Activated B cell treated with CpG ODN at 0.5 μM for 24 hours (primary cell): ENCODE measurements at regions not wholly inside any gene's neighbourhood (a gene's known extent, or its start where the extent isn't known, plus 50 kb on each side); places are given as distances from the start of the nearest gene placed in this dataset.

Experiments used
- ATAC-seq: fragments of 200-7000 bp; cut with Tn5 transposase; one replicate; pipeline ENCODE4 v1.10.0; 2021; ENCODE audit warnings: low read depth, mild to moderate bottlenecking, moderate library complexity
- CTCF ChIA-PET: fragments of 350-600 bp; sonication (Branson Sonifier 250); formaldehyde crosslinking; loops from one replicate; lab custom pipeline; 2021; ENCODE audit warnings: antibody characterized with exemption; lab: Charles Lee
- POLR2A ChIA-PET: fragments of 350-600 bp; sonication (Branson Sonifier 250); formaldehyde crosslinking; loops from one replicate; lab custom pipeline; 2021; ENCODE audit warnings: antibody characterized with exemption; lab: Charles Lee
- DNase-seq: peaks from one replicate; pipeline ENCODE4 v3.0.0; 2022
- H3K27ac Mint-ChIP-seq: one replicate; pipeline ENCODE4 v1.8.0; 2020; ENCODE audit warnings: mixed read lengths
- H3K27me3 Mint-ChIP-seq: one replicate; pipeline ENCODE4 v1.8.0; 2021; ENCODE audit warnings: mixed read lengths
- H3K36me3 Mint-ChIP-seq: one replicate; pipeline ENCODE4 v1.8.0; 2021; ENCODE audit warnings: low read depth, mixed read lengths
- H3K4me1 Mint-ChIP-seq: one replicate; pipeline ENCODE4 v1.8.0; 2021; ENCODE audit warnings: mixed read lengths
- H3K4me3 Mint-ChIP-seq: one replicate; pipeline ENCODE4 v1.8.0; 2020; ENCODE audit warnings: mild to moderate bottlenecking, mixed read lengths
- H3K9me3 Mint-ChIP-seq: one replicate; pipeline ENCODE4 v1.8.0; 2020; ENCODE audit warnings: mixed read lengths
- CTCF ChIP-seq: fragments of 200-600 bp; IDR thresholded peaks from one replicate; pipeline ENCODE4 v1.8.0; 2022; ENCODE audit warnings: antibody characterized with exemption, mild to moderate bottlenecking
- intact Hi-C: fragments of 100-400 bp; cut with micrococcal nuclease; formaldehyde crosslinking; loops from one replicate; pipeline ENCODE4 v1.15.1; 2024

GRCh38 chr13:109880371-109881346 lies 94.3 kb upstream of the IRS2 start:
- intact Hi-C loops = no loop called here
- Mint-ChIP-seq H3K4me1 (no peaks in the 10 kb centered on the region), H3K27me3 (no peaks in the 10 kb centered on the region), H3K27ac (no peak overlapping the region), H3K9me3 (no peaks in the 10 kb centered on the region), H3K4me3 (no peak overlapping the region), H3K36me3 (no peaks in the 10 kb centered on the region)
- CTCF ChIA-PET = no interaction called here
- POLR2A ChIA-PET = no interaction called here
- DNase-seq = no peak
- no peak for ATAC-seq
- no peak for TF ChIP-seq CTCF

- no peak for TF ChIP-seq CTCF
- intact Hi-C loops = no loop called here
- no peaks in the 10 kb centered on the region for H3K36me3 Mint-ChIP-seq
- peaks cover 1% of the 10 kb centered on the region for H3K27me3 Mint-ChIP-seq
- H3K4me1 Mint-ChIP-seq = no peaks in the 10 kb centered on the region
- no peaks in the 10 kb centered on the region for H3K9me3 Mint-ChIP-seq
- ChIA-PET POLR2A (no interaction called here), CTCF (no interaction called here)
- H3K27ac Mint-ChIP-seq = no peak overlapping the region
- H3K4me3 Mint-ChIP-seq = no peak overlapping the region
- DNase-seq (no peak), ATAC-seq (no peak)
Measured at GRCh38 chr13:109879338-109879737, 93.0 kb upstream of the IRS2 start.

- DNase-seq (no peak), ATAC-seq (no peak)
- no peak for TF ChIP-seq CTCF
- CTCF ChIA-PET = no interaction called here
- Mint-ChIP-seq H3K27ac (no peak overlapping the region), H3K27me3 (peaks cover 1% of the 10 kb centered on the region), H3K4me3 (no peak overlapping the region), H3K9me3 (no peaks in the 10 kb centered on the region), H3K36me3 (no peaks in the 10 kb centered on the region), H3K4me1 (no peaks in the 10 kb centered on the region)
- POLR2A ChIA-PET = no interaction called here
- intact Hi-C loops = no loop called here
Measured at GRCh38 chr13:109877809-109878208, 91.4 kb upstream of the IRS2 start.

GRCh38 chr13:109875746-109876145 lies 89.4 kb upstream of the IRS2 start:
- H3K4me3 Mint-ChIP-seq = no peak overlapping the region
- DNase-seq (no peak), ATAC-seq (no peak)
- intact Hi-C loops = no loop called here
- POLR2A ChIA-PET = no interaction called here
- H3K9me3 Mint-ChIP-seq = no peaks in the 10 kb centered on the region
- TF ChIP-seq CTCF = no peak
- H3K36me3 Mint-ChIP-seq = no peaks in the 10 kb centered on the region
- no peaks in the 10 kb centered on the region for H3K4me1 Mint-ChIP-seq
- no peak overlapping the region for H3K27ac Mint-ChIP-seq
- peaks cover 4% of the 10 kb centered on the region for H3K27me3 Mint-ChIP-seq
- CTCF ChIA-PET = no interaction called here

GRCh38 chr13:109874484-109875454 lies 88.4 kb upstream of the IRS2 start:
- ChIA-PET POLR2A (no interaction called here), CTCF (no interaction called here)
- intact Hi-C loops = no loop called here
- no peak for ATAC-seq
- H3K4me1 Mint-ChIP-seq = no peaks in the 10 kb centered on the region
- no peak for TF ChIP-seq CTCF
- no peak overlapping the region for H3K4me3 Mint-ChIP-seq
- peaks cover 4% of the 10 kb centered on the region for H3K27me3 Mint-ChIP-seq
- no peaks in the 10 kb centered on the region for H3K9me3 Mint-ChIP-seq
- no peak overlapping the region for H3K27ac Mint-ChIP-seq
- no peak for DNase-seq
- H3K36me3 Mint-ChIP-seq = no peaks in the 10 kb centered on the region
